PC-3 (cell line): ENCODE measurements at regions not wholly inside any gene's neighbourhood (a gene's known extent, or its start where the extent isn't known, plus 50 kb on each side); places are given as distances from the start of the nearest gene placed in this dataset.

Experiments
- ATAC-seq: fragments of 200-7000 bp; cut with Tn5 transposase; 2 replicates; pipeline ENCODE4 v1.9.1; 2020; ENCODE audit warnings: mild to moderate bottlenecking, moderate library complexity
- BruUV-seq: library from RNA; stranded (reverse); fragments of 400-500 nt; replicated peaks from 2 replicates; lab custom pipeline; 2021; lab: Mats Ljungman, UMichigan
- CTCF ChIA-PET: fragments of 300-600 bp; sonication (Branson Sonifier 250); formaldehyde crosslinking; loops from one replicate; lab custom pipeline; 2022; ENCODE audit warnings: antibody characterized with exemption; lab: Charles Lee
- POLR2A ChIA-PET: fragments of 300-600 bp; sonication (Branson Sonifier 250); formaldehyde crosslinking; loops from one replicate; lab custom pipeline; 2022; ENCODE audit warnings: antibody characterized with exemption; ENCODE audit not compliant: unreplicated experiment; lab: Charles Lee
- DNase-seq: peaks from one replicate; pipeline ENCODE4 v3.0.0-alpha.2; 2015
- H2AFZ ChIP-seq: fragments of 300-600 bp; sonication (generic); 2 replicates; pipeline ENCODE4 v1.6.0; 2016; ENCODE audit warnings: antibody characterized with exemption, low read length
- H3F3A ChIP-seq: fragments of 300-600 bp; sonication (generic); one replicate; pipeline ENCODE4 v1.6.0; 2017; ENCODE audit warnings: antibody characterized with exemption, low read length, control low read depth, mild to moderate bottlenecking; ENCODE audit not compliant: unreplicated experiment
- H3K27ac ChIP-seq: fragments of 300-600 bp; sonication (generic); 2 replicates; pipeline ENCODE4 v1.5.1; 2016; ENCODE audit warnings: mild to moderate bottlenecking, low read length
- H3K27me3 ChIP-seq: fragments of 300-600 bp; sonication (generic); 2 replicates; pipeline ENCODE4 v1.6.1; 2016; ENCODE audit warnings: low read length, mixed read lengths
- H3K36me3 ChIP-seq: fragments of 300-600 bp; sonication (generic); 2 replicates; pipeline ENCODE4 v1.6.1; 2016; ENCODE audit warnings: low read depth, mixed run types, low read length, mixed read lengths
- H3K4me1 ChIP-seq: fragments of 300-600 bp; sonication (generic); 2 replicates; pipeline ENCODE4 v1.5.1; 2016; ENCODE audit warnings: low read length; ENCODE audit not compliant: insufficient read depth
- H3K4me2 ChIP-seq: fragments of 300-600 bp; sonication (generic); 2 replicates; pipeline ENCODE4 v1.6.0; 2016; ENCODE audit warnings: low read length
- H3K4me3 ChIP-seq: fragments of 300-600 bp; sonication (generic); 2 replicates; pipeline ENCODE4 v1.5.1; 2016; ENCODE audit warnings: mild to moderate bottlenecking, low read length, mixed read lengths
- H3K79me2 ChIP-seq: fragments of 300-600 bp; sonication (generic); 2 replicates; pipeline ENCODE4 v1.6.1; 2017; ENCODE audit warnings: low read length, mixed read lengths
- H3K9ac ChIP-seq: fragments of 300-600 bp; sonication (generic); 2 replicates; pipeline ENCODE4 v1.6.0; 2016; ENCODE audit warnings: mild to moderate bottlenecking, low read length
- H3K9me2 ChIP-seq: fragments of 300-600 bp; sonication (generic); replicated peaks from 2 replicates; pipeline ENCODE4 v1.6.1; 2016; ENCODE audit warnings: mixed run types, low read length, mixed read lengths
- H3K9me3 ChIP-seq: fragments of 300-600 bp; sonication (generic); 2 replicates; pipeline ENCODE4 v1.6.1; 2016; ENCODE audit warnings: low read length, mixed read lengths
- H4K20me1 ChIP-seq: fragments of 300-600 bp; sonication (generic); 2 replicates; pipeline ENCODE4 v1.6.1; 2016; ENCODE audit warnings: low read length, mixed read lengths
- CTCF ChIP-seq: fragments of 300-600 bp; sonication (generic); conservative IDR thresholded peaks from 2 replicates; pipeline ENCODE4 v1.5.1; 2017; ENCODE audit warnings: antibody characterized with exemption, low read depth, mild to moderate bottlenecking, low read length
- EZH2 ChIP-seq: fragments of 300-600 bp; sonication (generic); IDR thresholded peaks from one replicate; pipeline ENCODE4 v1.6.1; 2017; ENCODE audit warnings: antibody characterized with exemption, mild to moderate bottlenecking, low read length; ENCODE audit not compliant: unreplicated experiment
- EZH2phosphoT487 ChIP-seq: fragments of 300-600 bp; sonication (generic); IDR thresholded peaks from 2 replicates; pipeline ENCODE4 v1.6.1; 2018; ENCODE audit warnings: mild to moderate bottlenecking, antibody characterized with exemption, low read length, borderline replicate concordance
- intact Hi-C: fragments of 100-400 bp; cut with micrococcal nuclease; formaldehyde crosslinking; loops from 2 replicates; pipeline ENCODE4 v1.9.0; 2023

- DNase-seq (no peak), ATAC-seq (no peak)
- Histone ChIP-seq H3K9ac (no peak overlapping the region), H3K9me3 (0 out of 2 replicates have a peak, but pooled peaks cover 6% of the 10 kb centered on the region), H3F3A (peaks cover 6% of the 10 kb centered on the region), H3K4me2 (0 out of 2 replicates have a peak overlapping the region, but pooled peaks have one; percentile 9), H3K79me2 (no peaks in the 10 kb centered on the region), H2AFZ (no peak overlapping the region), H4K20me1 (no peaks in the 10 kb centered on the region), H3K36me3 (peaks cover 5% of the 10 kb centered on the region; the same call in 1 of the 2 replicates), H3K4me1 (peaks cover 36% of the 10 kb centered on the region), H3K27ac (peak overlapping the region; percentile 88), H3K27me3 (no peaks in the 10 kb centered on the region), H3K4me3 (no peak overlapping the region), H3K9me2 (no peaks in the 10 kb centered on the region)
- CTCF ChIA-PET: no interaction called here
- TF ChIP-seq CTCF: no peak
- TF ChIP-seq EZH2: no peak
- no peak for TF ChIP-seq EZH2phosphoT487
- intact Hi-C loops: no loop called here
- POLR2A ChIA-PET: no interaction called here
- BruUV-seq: no TSS peak
These were observed 120.0 kb downstream of the SLC17A6 start for GRCh38 chr11:22458161-22458560.

GRCh38 chr11:22456993-22457762, 119.0 kb downstream of the SLC17A6 start:
- DNase-seq: peak; percentile 88
- peak overlapping the region; percentile 40; the same call in 1 of the 2 replicates for H3K4me3 ChIP-seq
- ChIA-PET CTCF (no interaction called here), POLR2A (no interaction called here)
- TSS peak; percentile 80 for BruUV-seq
- no peaks in the 10 kb centered on the region for H3K79me2 ChIP-seq
- peak; percentile 79 for ATAC-seq
- H4K20me1 ChIP-seq: no peaks in the 10 kb centered on the region
- TF ChIP-seq EZH2phosphoT487: no peak
- TF ChIP-seq EZH2: no peak
- no peak for TF ChIP-seq CTCF
- H3K27me3 ChIP-seq: no peaks in the 10 kb centered on the region
- peaks cover 36% of the 10 kb centered on the region for H3K4me1 ChIP-seq
- intact Hi-C loops: no loop called here
- H3K36me3 ChIP-seq: peaks cover 5% of the 10 kb centered on the region; the same call in 1 of the 2 replicates
- no peaks in the 10 kb centered on the region for H3K9me2 ChIP-seq
- H3F3A ChIP-seq: peaks cover 6% of the 10 kb centered on the region
- H3K4me2 ChIP-seq: peak overlapping the region; percentile 78
- peak overlapping the region; percentile 37 for H2AFZ ChIP-seq
- H3K9ac ChIP-seq: peak overlapping the region; percentile 28; the same call in 1 of the 2 replicates
- H3K9me3 ChIP-seq: 0 out of 2 replicates have a peak, but pooled peaks cover 6% of the 10 kb centered on the region
- H3K27ac ChIP-seq: peak overlapping the region; percentile 88
